HG03565 (cell line): ENCODE measurements at regions not wholly inside any gene's neighbourhood (a gene's known extent, or its start where the extent isn't known, plus 50 kb on each side); places are given as distances from the start of the nearest gene placed in this dataset.
A peak's percentile ranks its signal among the peaks of the same experiment; 100 is the strongest.

Experiments used
- ATAC-seq: cut with Tn5 transposase; IDR thresholded peaks from one replicate; pipeline ENCODE4 v1.9.1; 2021; ENCODE audit warnings: mild to moderate bottlenecking, moderate library complexity; ENCODE audit not compliant: unreplicated experiment

DNA sequence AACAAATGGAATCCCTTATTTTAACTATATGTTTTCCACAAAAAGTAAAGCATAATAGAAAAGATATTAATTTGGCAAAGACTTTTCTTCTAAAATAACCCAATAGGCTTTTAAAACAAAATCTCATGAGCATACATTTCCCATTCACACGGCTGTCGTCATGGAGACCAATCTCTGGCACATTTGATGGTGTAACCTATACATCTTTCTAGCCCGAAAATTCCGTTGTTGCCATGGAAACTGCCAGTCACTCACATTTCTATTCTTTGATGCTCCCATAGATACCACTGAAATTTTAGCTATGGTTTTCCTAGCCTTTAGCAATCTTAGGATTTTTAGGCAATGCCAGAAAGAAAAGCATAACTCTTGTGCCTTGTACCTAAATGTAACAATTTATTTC lies 262.9 kb upstream of the TRPM3 start:
- no peak for ATAC-seq

DNA sequence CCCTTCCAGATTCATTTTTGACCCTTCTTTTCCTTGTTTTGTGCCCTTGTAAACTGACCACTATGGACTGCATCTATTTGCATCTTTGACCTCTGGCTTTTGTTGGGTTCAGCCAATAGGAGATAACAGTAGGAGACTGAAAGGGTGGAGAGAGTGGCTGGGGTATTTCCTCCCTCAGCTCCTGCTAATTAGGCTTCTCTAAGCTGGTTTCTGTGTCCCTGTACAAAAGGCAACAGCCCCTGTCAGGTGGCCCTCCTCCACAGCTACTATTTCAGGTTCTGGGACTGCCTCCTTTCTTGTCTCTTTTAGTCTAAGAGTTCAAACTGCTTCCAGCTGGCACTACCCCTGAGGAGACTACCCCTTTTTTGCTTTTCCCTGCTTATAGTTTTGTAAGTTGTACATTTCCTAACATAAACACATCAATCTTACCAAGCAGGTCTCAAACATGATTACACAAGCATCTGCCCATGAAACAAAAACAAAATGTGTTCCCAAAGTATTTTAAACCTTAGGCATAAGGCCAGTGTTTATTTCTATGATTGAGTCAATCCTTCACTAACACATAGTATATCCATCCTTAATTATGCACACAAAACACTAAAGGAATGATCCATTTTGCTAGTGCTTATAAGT lies 262.0 kb upstream of the TRPM3 start:
- ATAC-seq, result no peak

DNA sequence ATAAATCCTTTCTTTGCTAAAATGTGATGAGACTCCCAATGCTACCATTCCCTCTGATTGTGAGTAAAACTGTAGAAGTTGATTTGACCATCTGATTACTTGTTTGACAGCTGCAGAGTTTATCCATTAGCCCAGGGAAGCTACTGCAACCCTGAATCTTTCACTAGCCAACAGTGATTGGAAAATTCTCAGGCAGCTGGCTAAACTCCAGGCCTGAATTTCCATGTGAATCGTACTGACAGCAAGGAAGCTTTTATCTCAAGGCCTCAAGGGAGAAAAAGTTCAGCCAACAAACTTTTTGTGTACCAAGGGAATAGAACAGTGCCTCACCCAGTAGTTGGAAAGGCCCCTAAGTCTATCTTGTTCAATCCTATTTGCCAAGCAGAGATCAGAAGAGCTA lies 246.7 kb upstream of the TRPM3 start:
- no peak for ATAC-seq

DNA sequence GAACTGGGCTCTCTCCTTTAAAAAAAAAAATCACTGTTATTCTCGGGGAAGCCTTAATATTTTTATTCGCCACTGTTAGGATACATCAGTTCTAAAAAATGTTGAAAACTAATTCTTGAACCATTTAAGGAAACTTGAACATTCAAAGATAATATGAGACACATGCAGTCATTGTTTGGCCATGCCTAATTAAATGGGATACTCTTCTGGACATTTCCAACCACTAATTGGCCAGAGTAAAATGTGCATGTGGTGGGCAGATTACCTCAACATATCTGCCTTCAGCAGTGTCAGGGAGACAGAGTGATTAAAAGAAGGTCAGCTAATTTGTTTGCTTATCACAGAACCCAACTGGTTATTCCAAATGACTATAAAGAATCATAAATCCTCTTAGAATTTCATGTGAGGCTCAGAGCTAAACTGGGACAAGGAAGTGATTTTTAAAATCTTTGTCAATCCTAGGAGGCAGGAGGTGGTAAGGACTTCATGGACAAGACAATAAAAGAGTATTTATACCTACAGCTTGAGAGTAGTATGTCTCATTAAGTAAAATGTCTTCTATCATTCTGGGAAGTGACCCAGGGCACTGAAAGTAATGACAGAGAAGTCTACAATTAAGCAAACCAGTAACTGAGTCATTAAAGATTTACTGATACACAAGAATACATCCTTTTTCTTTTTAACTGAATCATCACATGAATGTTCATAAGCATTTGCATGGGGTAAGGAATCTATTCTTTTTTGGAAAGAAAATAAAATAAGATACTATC lies 242.9 kb upstream of the TRPM3 start:
- no peak for ATAC-seq

GRCh38 chr9:71363286-71363961 lies 242.0 kb upstream of the TRPM3 start:
- no peak for ATAC-seq

DNA sequence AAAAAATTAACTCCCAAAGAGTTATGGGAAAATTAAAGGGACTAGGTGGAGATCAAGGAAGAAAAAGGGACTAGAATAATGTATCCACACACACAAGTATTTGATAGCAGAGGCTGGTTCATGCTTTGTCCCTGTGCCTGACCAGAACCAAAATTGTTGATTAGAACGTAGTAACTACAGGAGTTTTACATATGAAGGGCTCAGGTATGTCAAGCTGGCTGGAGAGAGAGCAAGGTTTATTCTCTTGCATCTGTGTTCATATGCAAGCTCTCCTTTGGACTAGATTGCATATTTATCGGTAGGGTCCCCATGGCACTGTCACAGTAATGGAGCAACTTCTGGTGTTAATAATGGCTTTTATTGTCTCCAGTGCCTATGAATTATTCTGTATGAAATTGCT lies 239.9 kb upstream of the TRPM3 start:
- no peak for ATAC-seq

DNA sequence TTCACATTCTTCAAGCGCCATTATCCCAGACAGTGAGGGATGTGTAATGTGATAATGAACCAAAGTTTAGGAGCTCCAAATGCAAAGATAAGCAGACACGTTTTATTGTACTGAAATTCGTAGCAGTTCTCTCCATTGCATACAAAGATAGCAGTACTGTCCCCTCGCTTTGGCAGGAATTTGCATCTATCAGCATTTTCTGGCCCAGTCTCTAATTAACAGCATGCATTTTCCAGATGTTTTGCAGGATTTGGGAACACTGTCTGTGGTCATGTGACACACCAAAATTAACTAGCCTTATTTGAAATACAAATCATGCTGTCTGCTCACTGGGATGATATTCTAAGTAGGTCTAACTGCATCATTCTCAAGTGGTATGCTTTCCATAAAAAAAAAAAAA lies 235.9 kb upstream of the TRPM3 start:
- no peak for ATAC-seq

- no peak for ATAC-seq
Measured at GRCh38 chr9:71355884-71356283, 234.5 kb upstream of the TRPM3 start.

- no peak for ATAC-seq
Measured at GRCh38 chr9:71353720-71354119, 232.3 kb upstream of the TRPM3 start.

- no peak for ATAC-seq
Measured at GRCh38 chr9:71352837-71353236, 231.4 kb upstream of the TRPM3 start.

DNA sequence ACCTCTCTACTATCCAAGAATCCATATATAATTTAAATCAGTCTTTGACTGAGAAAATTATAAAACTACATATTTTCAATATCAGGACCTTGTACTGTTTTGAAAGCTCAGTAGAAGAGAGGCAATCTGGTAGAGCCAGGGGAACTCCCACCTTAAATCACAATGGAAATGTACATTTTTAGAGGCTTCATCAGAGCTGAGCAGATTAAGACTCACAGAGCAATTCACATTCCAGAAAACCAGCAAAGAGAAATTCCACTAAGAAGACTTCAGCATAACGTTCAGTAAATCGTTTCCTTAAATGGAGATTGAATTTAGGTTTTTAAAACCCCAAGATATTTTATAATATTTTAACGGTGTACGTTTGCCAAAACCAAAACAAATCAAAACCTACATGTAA lies 227.8 kb upstream of the TRPM3 start:
- ATAC-seq, result no peak

DNA sequence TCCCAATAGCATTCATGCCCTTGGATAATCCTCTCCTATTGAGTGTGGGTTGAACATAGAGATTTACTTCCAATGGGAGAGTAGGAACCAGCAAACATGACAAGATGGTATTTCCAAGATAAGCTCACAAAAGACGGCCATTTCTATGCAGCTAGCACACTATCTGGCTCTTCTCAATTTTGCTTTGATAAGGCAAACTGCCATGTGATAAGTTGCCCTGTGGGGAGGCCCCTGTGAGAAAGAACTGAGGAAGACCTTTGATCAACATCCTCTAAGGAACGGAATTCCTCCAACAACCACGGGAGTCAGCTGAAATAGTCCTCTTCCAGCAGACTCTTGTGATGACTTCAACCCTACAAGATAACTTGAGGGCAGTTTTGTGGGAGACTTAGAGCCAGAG lies 211.9 kb upstream of the TRPM3 start:
- no peak for ATAC-seq

DNA sequence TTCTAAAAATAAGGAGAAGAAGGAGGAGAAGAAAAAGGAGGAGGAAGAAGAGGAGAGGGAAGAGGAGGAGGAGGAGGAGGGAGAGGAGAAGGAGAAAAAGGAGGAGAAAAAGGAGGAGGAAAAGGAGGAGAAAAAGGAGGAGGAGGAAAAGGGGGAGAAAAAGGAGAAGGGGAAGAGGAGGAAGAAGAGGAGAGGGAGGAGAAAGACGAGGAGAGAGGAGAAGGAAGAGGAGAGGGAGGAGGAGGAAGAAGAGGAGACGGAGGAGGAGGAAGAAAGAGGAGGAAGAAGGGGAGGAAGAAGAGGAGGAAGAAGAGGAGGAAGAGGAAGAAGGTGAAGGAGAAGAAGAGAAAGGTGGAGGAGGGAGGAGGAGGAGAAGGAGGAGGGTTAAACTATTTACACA lies 210.2 kb upstream of the TRPM3 start:
- ATAC-seq, result no peak

GRCh38 chr9:71329873-71330272 lies 208.5 kb upstream of the TRPM3 start:
- no peak for ATAC-seq

DNA sequence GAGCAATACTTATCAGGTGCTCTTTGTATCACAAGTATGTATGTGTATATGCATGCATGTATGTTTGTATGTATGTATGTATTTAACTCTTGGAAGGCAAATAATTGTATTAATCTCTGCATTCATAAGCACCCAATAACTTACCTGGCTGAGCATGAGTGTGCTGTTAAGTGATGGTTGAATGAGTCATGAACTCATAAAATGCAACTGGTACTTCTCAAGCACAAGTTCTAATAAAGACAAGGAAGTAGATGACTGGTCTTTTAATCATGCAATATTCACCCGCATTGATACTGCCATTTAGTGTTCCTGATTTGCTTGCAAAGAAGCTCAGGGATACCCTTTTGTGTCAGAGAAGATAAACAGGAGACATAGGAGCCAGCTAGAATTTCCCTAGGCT lies 204.9 kb upstream of the TRPM3 start:
- ATAC-seq, result no peak

DNA sequence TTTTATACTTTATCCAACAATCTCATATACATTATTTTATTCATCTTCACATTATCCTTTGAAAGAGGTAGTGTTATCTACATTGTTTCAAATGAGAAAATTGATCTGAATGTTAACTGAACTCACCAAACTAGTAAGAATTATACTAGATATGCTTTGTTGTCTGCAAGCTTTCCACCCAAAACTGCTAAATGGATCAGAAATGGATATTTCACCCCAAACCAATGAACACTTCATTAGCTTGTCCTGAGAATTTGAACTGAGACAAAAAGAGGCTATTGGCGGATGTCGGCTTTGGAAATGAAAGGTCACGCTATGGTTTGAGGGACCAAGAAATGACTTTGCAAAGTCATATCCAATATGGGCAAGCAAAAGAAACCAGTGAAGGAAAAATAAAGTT lies 201.9 kb upstream of the TRPM3 start:
- no peak for ATAC-seq

- ATAC-seq, result no peak
Measured at GRCh38 chr9:71322311-71322710, 200.9 kb upstream of the TRPM3 start.

DNA sequence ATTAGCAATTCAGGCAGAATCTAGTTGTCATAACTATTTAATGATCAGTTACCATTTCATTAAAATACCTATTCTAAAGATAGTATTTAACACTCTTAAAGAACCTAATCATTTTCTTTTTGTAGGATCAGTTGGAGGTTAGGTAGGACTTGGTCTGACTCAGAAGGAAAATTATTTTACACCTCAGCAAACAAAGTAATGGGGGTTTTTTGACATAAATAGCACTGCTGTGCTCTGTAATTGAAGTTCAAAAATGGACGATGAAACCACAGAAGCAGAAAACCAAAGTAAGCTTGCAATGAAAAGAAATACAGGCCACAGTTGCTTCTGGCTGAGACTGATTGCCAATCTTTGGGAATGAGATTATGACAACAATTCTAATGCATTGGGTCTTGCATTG lies 187.0 kb upstream of the TRPM3 start:
- ATAC-seq, result peak; percentile 63

DNA sequence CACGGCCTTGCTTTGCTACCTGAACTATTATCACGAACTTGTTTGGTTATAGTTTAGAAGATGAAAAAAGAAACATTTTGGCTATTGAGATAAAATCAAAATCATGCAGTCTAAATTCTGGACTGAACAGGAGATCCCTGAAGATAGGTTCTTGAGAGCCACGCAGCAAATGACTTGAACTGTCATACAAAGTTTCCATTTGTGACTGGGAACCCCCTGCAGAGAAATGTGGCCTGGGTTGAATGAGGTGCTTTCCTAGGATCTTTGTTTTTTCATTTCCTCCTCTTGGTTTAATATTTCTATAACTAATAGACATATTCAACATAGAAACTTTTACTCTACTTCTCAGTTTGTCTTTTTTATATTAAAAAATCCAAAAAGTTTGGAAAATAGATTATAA lies 184.7 kb upstream of the TRPM3 start:
- ATAC-seq, result peak; percentile 48

DNA sequence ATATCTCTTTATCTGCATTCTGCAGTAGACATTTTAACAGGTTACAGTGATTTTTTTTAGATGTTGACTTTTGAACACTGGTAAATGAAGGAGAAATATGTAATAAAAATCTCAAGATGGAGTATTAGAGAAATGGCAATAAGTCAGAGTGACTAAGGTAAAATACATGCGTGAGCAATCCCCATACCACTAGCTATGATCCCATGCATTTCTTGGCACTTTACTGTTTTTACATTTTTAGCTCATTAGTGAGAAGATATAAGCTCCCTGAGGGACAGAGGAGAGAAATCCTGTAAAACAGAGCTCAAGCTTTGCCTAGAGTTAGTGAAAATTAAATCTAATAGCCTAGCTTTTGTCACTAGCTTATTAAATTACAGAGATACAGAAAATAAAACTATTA lies 181.9 kb upstream of the TRPM3 start:
- ATAC-seq, result no peak

- ATAC-seq, result no peak
Measured at GRCh38 chr9:71302776-71303175, 181.4 kb upstream of the TRPM3 start.

GRCh38 chr9:71295928-71296327 lies 174.5 kb upstream of the TRPM3 start:
- ATAC-seq, result no peak
